Mesodermal cell (in vitro differentiated cells): ENCODE measurements at regions not wholly inside any gene's neighbourhood (a gene's known extent, or its start where the extent isn't known, plus 50 kb on each side); places are given as distances from the start of the nearest gene placed in this dataset.
A peak's percentile ranks its signal among the peaks of the same experiment; 100 is the strongest.

Experiments used
- H3K27ac ChIP-seq: 2 replicates; pipeline ENCODE4 v1.7.0; 2013; ENCODE audit warnings: mild to moderate bottlenecking, low read depth, low read length, moderate library complexity; ENCODE audit not compliant: severe bottlenecking
- H3K36me3 ChIP-seq: 2 replicates; pipeline ENCODE4 v1.7.1; 2013; ENCODE audit warnings: mild to moderate bottlenecking, low read length, moderate library complexity; ENCODE audit not compliant: control insufficient read depth, insufficient read depth
- H3K4me1 ChIP-seq: one replicate; pipeline ENCODE4 v1.7.1; 2013; ENCODE audit warnings: mild to moderate bottlenecking, low read length; ENCODE audit not compliant: insufficient read depth, control insufficient read depth, poor library complexity, severe bottlenecking
- H3K4me3 ChIP-seq: 2 replicates; pipeline ENCODE4 v1.7.0; 2013; ENCODE audit warnings: low read length, control low read depth, mild to moderate bottlenecking; ENCODE audit not compliant: insufficient read depth, poor library complexity, severe bottlenecking; ENCODE audit errors: extremely low read depth
- H3K9me3 ChIP-seq: 2 replicates; pipeline ENCODE4 v1.7.1; 2013; ENCODE audit warnings: mild to moderate bottlenecking, low read length, moderate library complexity; ENCODE audit not compliant: control insufficient read depth
- WGBS, 2 experiments: methylation state at CpG; one replicate each; pipeline ENCODE4 v1.1.5; 2013; ENCODE audit warnings: missing lambda C conversion rate in 2 of 2; ENCODE audit not compliant: insufficient coverage in 2 of 2; 5-methylcytosine and 5-hydroxymethylcytosine counted together

DNA sequence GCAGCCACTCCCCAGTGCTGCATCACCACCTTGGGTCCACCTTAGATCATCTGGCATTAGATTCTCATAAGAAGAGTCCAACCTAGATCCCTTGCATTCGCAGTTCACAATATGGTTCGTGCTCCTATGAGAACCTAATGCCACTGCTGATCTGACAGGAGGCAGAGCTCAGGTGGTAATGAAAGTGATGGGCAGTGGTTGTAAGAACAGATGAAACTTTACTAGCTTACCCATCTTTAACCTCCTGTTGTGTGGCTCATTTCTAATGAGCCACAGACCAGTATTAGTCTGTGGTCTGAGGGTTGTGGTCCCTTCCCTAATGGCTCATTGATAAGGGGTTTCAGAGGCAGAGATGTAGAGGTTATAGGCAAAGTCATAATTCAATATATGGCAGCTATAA lies 615.9 kb upstream of the MIS18BP1 start:
- no peak overlapping the region for H3K4me3 ChIP-seq
- no peak overlapping the region for H3K27ac ChIP-seq
- H3K4me1 ChIP-seq, result peaks cover 7% of the 10 kb centered on the region
- H3K36me3 ChIP-seq, result no peaks in the 10 kb centered on the region
- peaks cover 5% of the 10 kb centered on the region for H3K9me3 ChIP-seq
- whole genome bisulfite sequencing, 2 experiments, result 60 to 90% methylated on average over 1 to 2 of the region's 2 CpGs

DNA sequence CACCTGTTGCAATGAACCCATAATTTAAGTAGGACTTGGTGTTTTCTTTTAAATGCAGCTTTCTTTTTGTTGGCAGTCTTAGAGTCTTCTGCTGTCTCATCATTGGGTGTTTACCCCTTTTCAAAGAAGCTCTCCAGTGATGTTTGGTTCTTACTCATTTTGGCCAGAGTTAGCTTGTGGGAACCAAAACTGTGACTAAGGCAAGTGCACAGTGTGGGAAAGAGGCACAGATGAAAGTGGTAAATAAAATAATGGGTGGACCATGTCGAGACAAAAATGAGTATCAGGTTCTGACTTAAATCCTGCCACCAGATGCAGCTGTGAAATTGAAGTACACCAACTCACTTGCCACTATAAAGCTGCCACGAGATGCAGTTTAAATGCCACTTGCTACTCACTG lies 615.4 kb upstream of the MIS18BP1 start:
- H3K36me3 ChIP-seq, result no peaks in the 10 kb centered on the region
- H3K27ac ChIP-seq, result no peak overlapping the region
- WGBS, 2 experiments, result 76 to 86% methylated on average over 1 to 2 of the region's 2 CpGs
- no peak overlapping the region for H3K4me3 ChIP-seq
- H3K9me3 ChIP-seq, result peaks cover 5% of the 10 kb centered on the region
- H3K4me1 ChIP-seq, result peaks cover 7% of the 10 kb centered on the region

DNA sequence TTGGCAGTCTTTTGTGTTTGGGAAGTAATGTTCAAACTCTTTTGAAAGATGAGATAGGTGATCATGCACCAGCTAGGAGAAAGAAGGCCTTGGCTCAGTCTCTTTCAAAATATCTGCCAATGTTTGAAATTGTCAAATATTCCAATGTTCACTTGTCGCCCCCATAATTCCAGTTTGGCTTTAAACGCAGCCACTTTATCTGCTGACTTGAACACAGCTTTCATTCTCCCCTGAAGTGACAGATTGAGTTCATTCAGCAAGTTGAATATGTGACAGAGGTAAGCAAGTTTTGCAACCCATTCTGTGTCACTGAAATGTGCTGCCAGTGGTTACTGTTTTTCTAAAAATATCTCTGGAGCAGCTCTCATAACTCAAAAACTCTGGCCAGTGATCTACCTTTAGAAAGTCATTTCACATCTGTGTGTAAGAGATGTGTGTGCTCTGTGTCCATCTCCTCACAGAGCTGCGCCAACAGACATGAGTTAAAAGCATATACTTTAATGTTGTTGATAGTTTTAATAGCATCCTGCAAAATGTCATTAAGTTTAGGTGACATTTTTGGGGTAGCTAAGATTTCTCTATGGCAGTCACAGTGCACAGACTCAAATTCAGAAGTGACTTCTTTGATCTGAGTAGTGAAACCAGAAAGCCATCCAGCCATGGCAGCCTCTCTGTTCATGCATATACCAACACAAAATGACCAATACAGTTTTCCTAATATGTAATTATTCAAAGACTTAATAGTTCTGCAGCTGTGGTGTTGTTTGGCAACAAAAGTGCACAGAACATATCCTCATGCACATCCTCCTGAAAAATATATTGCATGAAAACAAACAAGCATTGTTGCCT lies 614.3 kb upstream of the MIS18BP1 start:
- H3K4me1 ChIP-seq, result peaks cover 7% of the 10 kb centered on the region
- no peaks in the 10 kb centered on the region for H3K36me3 ChIP-seq
- H3K27ac ChIP-seq, result no peak overlapping the region
- H3K4me3 ChIP-seq, result no peak overlapping the region
- 93 to 100% methylated on average over 2 of the region's 3 CpGs for WGBS, 2 experiments
- H3K9me3 ChIP-seq, result peaks cover 5% of the 10 kb centered on the region

DNA sequence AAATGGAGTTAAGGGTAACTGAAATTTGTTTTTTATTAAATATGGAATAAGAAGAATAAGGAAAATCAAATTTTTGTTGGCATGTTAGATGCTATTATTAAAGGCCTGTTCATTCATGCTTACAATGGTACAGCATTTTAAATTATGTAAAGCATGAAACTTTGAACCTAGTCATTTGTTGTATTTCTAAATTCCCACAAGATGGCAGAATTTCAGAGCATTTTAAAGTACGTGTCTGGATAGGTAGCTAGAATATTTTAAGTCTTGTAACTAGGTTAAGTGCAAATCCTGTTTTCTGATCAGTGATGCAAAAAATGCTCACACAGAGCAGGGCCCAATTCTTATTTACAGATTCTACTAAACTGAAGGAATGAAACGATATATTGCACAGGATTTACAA lies 585.6 kb upstream of the MIS18BP1 start:
- Histone ChIP-seq H3K4me3 (no peak overlapping the region), H3K4me1 (no peaks in the 10 kb centered on the region), H3K36me3 (no peaks in the 10 kb centered on the region), H3K27ac (no peak overlapping the region), H3K9me3 (no peaks in the 10 kb centered on the region)
- WGBS, 2 experiments, result no CpG with 5 or more reads among the region's 2 CpGs

GRCh38 chr14:45819107-45819506 lies 566.1 kb upstream of the MIS18BP1 start:
- Histone ChIP-seq H3K36me3 (no peaks in the 10 kb centered on the region), H3K9me3 (no peaks in the 10 kb centered on the region)

GRCh38 chr14:45811155-45811554 lies 558.2 kb upstream of the MIS18BP1 start:
- H3K4me1 ChIP-seq, result no peaks in the 10 kb centered on the region
- no peak overlapping the region for H3K27ac ChIP-seq
- no peaks in the 10 kb centered on the region for H3K9me3 ChIP-seq
- H3K4me3 ChIP-seq, result no peak overlapping the region
- 75 to 83% methylated on average over 2 of the region's 2 CpGs for WGBS, 2 experiments
- no peaks in the 10 kb centered on the region for H3K36me3 ChIP-seq

More at GRCh38 chr14:45819107-45819506, 566.1 kb upstream of the MIS18BP1 start:
- H3K4me3 ChIP-seq, result no peak overlapping the region
- WGBS, 2 experiments, result no CpG with 5 or more reads among the region's 2 CpGs
- H3K4me1 ChIP-seq, result no peaks in the 10 kb centered on the region
- H3K27ac ChIP-seq, result no peak overlapping the region

DNA sequence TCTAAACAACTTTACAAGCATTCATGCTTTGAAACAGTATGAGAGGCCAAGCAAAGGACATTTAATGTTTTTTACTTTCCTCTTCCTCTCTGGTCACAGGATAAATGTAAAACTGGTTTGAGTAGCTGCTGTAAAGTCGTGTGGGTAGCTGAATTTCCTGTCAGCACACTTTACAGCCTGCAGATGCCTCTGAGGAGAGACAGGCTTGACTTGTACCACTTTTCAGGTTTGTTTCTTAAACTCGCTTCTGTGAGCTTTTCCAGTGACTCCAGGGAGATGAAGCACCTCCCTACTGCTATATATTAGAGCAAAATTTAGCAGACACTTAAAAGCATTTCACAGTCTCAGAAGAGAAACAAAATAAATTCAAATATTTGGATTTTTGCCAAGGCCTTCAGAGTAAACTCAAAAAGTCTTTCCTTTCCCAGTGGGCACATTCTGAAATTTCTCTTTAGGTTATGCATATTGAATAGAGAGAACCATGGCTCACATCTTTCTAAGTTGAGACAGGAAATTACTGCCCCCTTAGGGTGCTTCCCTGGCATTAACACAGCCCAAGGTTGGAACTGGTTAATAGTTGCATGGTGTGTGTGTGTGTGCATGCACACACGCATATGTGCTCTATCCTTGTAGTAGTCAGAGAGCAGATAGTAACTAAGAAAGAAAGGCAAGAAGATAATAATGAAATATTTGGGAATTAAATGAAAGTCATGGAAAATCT lies 557.3 kb upstream of the MIS18BP1 start:
- H3K36me3 ChIP-seq, result no peaks in the 10 kb centered on the region
- H3K9me3 ChIP-seq, result no peaks in the 10 kb centered on the region
- H3K4me3 ChIP-seq, result no peak overlapping the region
- H3K4me1 ChIP-seq, result no peaks in the 10 kb centered on the region
- peak overlapping the region; percentile 1 for H3K27ac ChIP-seq
- 64 to 65% methylated on average over 3 of the region's 3 CpGs for WGBS, 2 experiments

- Histone ChIP-seq H3K4me1 (no peaks in the 10 kb centered on the region), H3K27ac (no peak overlapping the region), H3K4me3 (no peak overlapping the region), H3K36me3 (no peaks in the 10 kb centered on the region), H3K9me3 (no peaks in the 10 kb centered on the region)
- 50 to 100% methylated on average over 1 of the region's 5 CpGs for WGBS, 2 experiments
These were observed 554.3 kb upstream of the MIS18BP1 start for GRCh38 chr14:45807178-45807899.

GRCh38 chr14:45799511-45799910 lies 546.5 kb upstream of the MIS18BP1 start:
- Histone ChIP-seq H3K36me3 (no peaks in the 10 kb centered on the region), H3K9me3 (no peaks in the 10 kb centered on the region), H3K4me1 (no peaks in the 10 kb centered on the region), H3K4me3 (no peak overlapping the region), H3K27ac (no peak overlapping the region)
- WGBS, 2 experiments, result 100% methylated on average over 1 of the region's 2 CpGs

GRCh38 chr14:45798659-45799058 lies 545.7 kb upstream of the MIS18BP1 start:
- Histone ChIP-seq H3K27ac (no peak overlapping the region), H3K36me3 (no peaks in the 10 kb centered on the region), H3K4me1 (no peaks in the 10 kb centered on the region), H3K9me3 (no peaks in the 10 kb centered on the region), H3K4me3 (no peak overlapping the region)
- WGBS, 2 experiments, result 74 to 86% methylated on average over 3 of the region's 3 CpGs
